ENCODE measurements at regions not wholly inside any gene's neighbourhood (a gene's known extent, or its start where the extent isn't known, plus 50 kb on each side); places are given as distances from the start of the nearest gene placed in this dataset.

GRCh38 chr20:41902346-41902745 lies 284.2 kb upstream of the CHD6 start:
- H3K27me3 ChIP-seq: no peaks in the 10 kb centered on the region
- DNase-seq: no peak
- in situ Hi-C loops (cut with MboI; ENCODE audit: low pct_ligation_motif_present in 1 of 4, low pct_unique_long_range_greater_than_20kb in 1 of 4, low sequenced_read_pairs in 3 of 4): no loop called here
- H3K36me3 ChIP-seq: no peaks in the 10 kb centered on the region
- no peak overlapping the region for H3K27ac ChIP-seq
- H3K4me1 ChIP-seq: no peaks in the 10 kb centered on the region
- intact Hi-C loops (cut with DNase I; ENCODE audit: low total_unique reads): no loop called here
- H3K9me3 ChIP-seq: no peaks in the 10 kb centered on the region
- TF ChIP-seq EP300 (IDR thresholded peaks at IDR 0.05; ENCODE audit: low read depth) (no peak), POLR2A (IDR thresholded peaks at IDR 0.05) (no peak), POLR2AphosphoS5 (IDR thresholded peaks at IDR 0.05) (no peak), CTCF (IDR thresholded peaks at IDR 0.05) (no peak)
- 62 to 73% methylated on average over 4 of the region's 4 CpGs for WGBS, 2 donors (ENCODE audit: low coverage in 1 of 2)
- H3K4me3 ChIP-seq: no peak overlapping the region

GRCh38 chr20:41900201-41900691 lies 282.1 kb upstream of the CHD6 start:
- no peaks in the 10 kb centered on the region for H3K36me3 ChIP-seq
- intact Hi-C loops (cut with DNase I; ENCODE audit: low total_unique reads): no loop called here

GRCh38 chr20:41897708-41898107 lies 279.5 kb upstream of the CHD6 start:
- Histone ChIP-seq H3K27ac (no peak overlapping the region), H3K4me3 (no peak overlapping the region), H3K9me3 (no peaks in the 10 kb centered on the region), H3K36me3 (no peaks in the 10 kb centered on the region), H3K27me3 (no peaks in the 10 kb centered on the region), H3K4me1 (no peaks in the 10 kb centered on the region)
- WGBS, 2 donors (ENCODE audit: low coverage in 1 of 2): 63% methylated on average over 5 of the region's 5 CpGs; no CpG with 5 or more reads in 1 of the 2 donors
- intact Hi-C loops (cut with DNase I; ENCODE audit: low total_unique reads) (no loop called here), in situ Hi-C loops (cut with MboI; ENCODE audit: low pct_ligation_motif_present in 1 of 4, low pct_unique_long_range_greater_than_20kb in 1 of 4, low sequenced_read_pairs in 3 of 4) (no loop called here)
- TF ChIP-seq POLR2A (IDR thresholded peaks at IDR 0.05) (no peak), CTCF (IDR thresholded peaks at IDR 0.05) (no peak), EP300 (IDR thresholded peaks at IDR 0.05; ENCODE audit: low read depth) (no peak), POLR2AphosphoS5 (IDR thresholded peaks at IDR 0.05) (no peak)
- no peak for DNase-seq

More at GRCh38 chr20:41900201-41900691, 282.1 kb upstream of the CHD6 start:
- Histone ChIP-seq H3K27ac (no peak overlapping the region), H3K4me1 (no peaks in the 10 kb centered on the region), H3K9me3 (no peaks in the 10 kb centered on the region), H3K4me3 (no peak overlapping the region), H3K27me3 (no peaks in the 10 kb centered on the region)
- TF ChIP-seq CTCF (IDR thresholded peaks at IDR 0.05) (no peak), POLR2A (IDR thresholded peaks at IDR 0.05) (no peak), EP300 (IDR thresholded peaks at IDR 0.05; ENCODE audit: low read depth) (no peak), POLR2AphosphoS5 (IDR thresholded peaks at IDR 0.05) (no peak)
- 57 to 71% methylated on average over 2 to 4 of the region's 4 CpGs for WGBS, 2 donors (ENCODE audit: low coverage in 1 of 2)
- no peak for DNase-seq
- in situ Hi-C loops (cut with MboI; ENCODE audit: low pct_ligation_motif_present in 1 of 4, low pct_unique_long_range_greater_than_20kb in 1 of 4, low sequenced_read_pairs in 3 of 4): no loop called here

- Histone ChIP-seq H3K4me1 (no peaks in the 10 kb centered on the region), H3K4me3 (no peak overlapping the region), H3K9me3 (no peaks in the 10 kb centered on the region), H3K27ac (no peak overlapping the region), H3K36me3 (no peaks in the 10 kb centered on the region), H3K27me3 (no peaks in the 10 kb centered on the region)
- 42 to 65% methylated on average over 3 to 5 of the region's 5 CpGs for WGBS, 2 donors (ENCODE audit: low coverage in 1 of 2)
- in situ Hi-C loops (cut with MboI; ENCODE audit: low pct_ligation_motif_present in 1 of 4, low pct_unique_long_range_greater_than_20kb in 1 of 4, low sequenced_read_pairs in 3 of 4) (no loop called here), intact Hi-C loops (cut with DNase I; ENCODE audit: low total_unique reads) (no loop called here)
- TF ChIP-seq POLR2A (IDR thresholded peaks at IDR 0.05) (no peak), EP300 (IDR thresholded peaks at IDR 0.05; ENCODE audit: low read depth) (no peak), POLR2AphosphoS5 (IDR thresholded peaks at IDR 0.05) (no peak), CTCF (IDR thresholded peaks at IDR 0.05) (no peak)
- no peak for DNase-seq
These were observed 277.3 kb upstream of the CHD6 start for GRCh38 chr20:41895241-41896032.
